HuH-7.5 (cell line): ENCODE measurements at regions not wholly inside any gene's neighbourhood (a gene's known extent, or its start where the extent isn't known, plus 50 kb on each side); places are given as distances from the start of the nearest gene placed in this dataset.
"Not testable (repeated sequence)": the region's sequence is repeated elsewhere in the genome, so short reads cannot be mapped to it uniquely, and the experiment has no call there.

Source experiments
- DNase-seq: peaks from one replicate; pipeline ENCODE4 v3.0.0; 2011; ENCODE audit warnings: low spot score

- no peak for DNase-seq
Measured at GRCh38 chr10:85012305-85012704, 683.9 kb downstream of the CCSER2 start.

- no peak for DNase-seq
Measured at GRCh38 chr10:85026878-85027467, 698.6 kb downstream of the CCSER2 start.

GRCh38 chr10:85032981-85033380 lies 704.6 kb downstream of the CCSER2 start:
- no peak for DNase-seq

- no peak for DNase-seq
Measured at GRCh38 chr10:85036661-85037060, 708.3 kb downstream of the CCSER2 start.

- no peak for DNase-seq
Measured at GRCh38 chr10:85039311-85039710, 710.9 kb downstream of the CCSER2 start.

- no peak for DNase-seq
Measured at GRCh38 chr10:85043207-85043606, 714.8 kb downstream of the CCSER2 start.

- no peak for DNase-seq
Measured at GRCh38 chr10:85045046-85045445, 716.7 kb downstream of the CCSER2 start.

- DNase-seq, result no peak
Measured at GRCh38 chr10:85047170-85047834, 718.9 kb downstream of the CCSER2 start.

- no peak for DNase-seq
Measured at GRCh38 chr10:85047979-85048378, 719.6 kb downstream of the CCSER2 start.

GRCh38 chr10:85048644-85049043 lies 720.3 kb downstream of the CCSER2 start:
- no peak for DNase-seq

GRCh38 chr10:85060944-85061343 lies 732.6 kb downstream of the CCSER2 start:
- DNase-seq, result no peak

GRCh38 chr10:85061401-85061800 lies 733.0 kb downstream of the CCSER2 start:
- no peak for DNase-seq

GRCh38 chr10:85067955-85068354 lies 739.6 kb downstream of the CCSER2 start:
- DNase-seq, result no peak

- DNase-seq, result no peak
Measured at GRCh38 chr10:85080934-85081333, 752.5 kb downstream of the CCSER2 start.

- DNase-seq, result no peak
Measured at GRCh38 chr10:85098835-85099521, 770.6 kb downstream of the CCSER2 start.

GRCh38 chr10:85100495-85100894 lies 772.1 kb downstream of the CCSER2 start:
- DNase-seq, result no peak

GRCh38 chr10:85105614-85106255 lies 777.3 kb downstream of the CCSER2 start:
- DNase-seq, result no peak

- no peak for DNase-seq
Measured at GRCh38 chr10:85111271-85111670, 782.9 kb downstream of the CCSER2 start.

GRCh38 chr10:85124603-85125051 lies 796.2 kb downstream of the CCSER2 start:
- no peak for DNase-seq

- no peak for DNase-seq
Measured at GRCh38 chr10:85137253-85137652, 808.9 kb downstream of the CCSER2 start.

- no peak for DNase-seq
Measured at GRCh38 chr10:85138046-85138445, 809.7 kb downstream of the CCSER2 start.

GRCh38 chr10:85139124-85139523 lies 810.7 kb downstream of the CCSER2 start:
- DNase-seq, result no peak

GRCh38 chr10:85141520-85141919 lies 813.1 kb downstream of the CCSER2 start:
- not testable (repeated sequence) for DNase-seq
